Psoas muscle (tissue), 7 donors: ENCODE measurements at regions not wholly inside any gene's neighbourhood (a gene's known extent, or its start where the extent isn't known, plus 50 kb on each side); places are given as distances from the start of the nearest gene placed in this dataset.

Experiments used
- ATAC-seq, 4 donors: fragments of 200-7000 bp; cut with Tn5 transposase; one replicate each; pipeline ENCODE4 v1.9.1; 2020; ENCODE audit warnings: moderate library complexity in 3 of 4, mild to moderate bottlenecking in 2 of 4
- DNase-seq, 2 donors: peaks; one replicate each; pipeline ENCODE4 v3.0.0-alpha.2; 2020
- H3K27ac ChIP-seq: fragments of 200-600 bp; one replicate; pipeline ENCODE4 v1.8.0; 2022
- H3K27me3 ChIP-seq, 3 donors: fragments of 200-600 bp in 1 of 3; one replicate each; pipeline versions ENCODE4 v1.6.1 to v1.8.0; 2013 to 2022; ENCODE audit warnings: low read length in 2 of 3, mild to moderate bottlenecking in 2 of 3, moderate library complexity in 1 of 3; ENCODE audit not compliant: insufficient read depth in 3 of 3
- H3K36me3 ChIP-seq, 2 donors: fragments of 200-600 bp in 1 of 2; one replicate each; pipeline versions ENCODE4 v1.6.1 to v1.8.0; 2013 to 2022; ENCODE audit warnings: low read depth in 1 of 2, mild to moderate bottlenecking in 1 of 2, moderate library complexity in 1 of 2; ENCODE audit not compliant: insufficient read depth in 1 of 2
- H3K4me1 ChIP-seq: fragments of 200-600 bp; one replicate; pipeline ENCODE4 v1.8.0; 2022
- H3K4me3 ChIP-seq: fragments of 200-600 bp; one replicate; pipeline ENCODE4 v1.8.0; 2022; ENCODE audit warnings: mild to moderate bottlenecking
- H3K9me3 ChIP-seq: fragments of 200-600 bp; one replicate; pipeline ENCODE4 v1.8.0; 2022
- CTCF ChIP-seq: fragments of 200-600 bp; IDR thresholded peaks from one replicate; pipeline ENCODE4 v1.8.0; 2022; ENCODE audit warnings: antibody characterized with exemption
- WGBS, 3 donors: extraction: QIAGEN DNeasy Blood & Tissue Kit; methylation state at CpG; one replicate each; pipeline versions ENCODE4 v1.1.6 to v1.1.7; 2013; 5-methylcytosine and 5-hydroxymethylcytosine counted together
- intact Hi-C, 2 donors: fragments of 100-400 bp; cut with DNase I; formaldehyde crosslinking; loops; one replicate each; pipeline versions ENCODE4 v1.11.0 to v1.14.2; 2022
- donor health status: healthy with polysubstance abuse.
- donor health status: DM: no; HTN: no; CAD: no; lungs with moderate emphysema.
- donor health status: Bipolar disorder and iron deficiency.
- donor health status: healthy.
- donor health status: DM: yes; HTN: yes; CAD: no.
- donor health status: DM: no; HTN: no; CAD: no.
- donor health status: DM: yes; HTN: yes; CAD: no.

DNA sequence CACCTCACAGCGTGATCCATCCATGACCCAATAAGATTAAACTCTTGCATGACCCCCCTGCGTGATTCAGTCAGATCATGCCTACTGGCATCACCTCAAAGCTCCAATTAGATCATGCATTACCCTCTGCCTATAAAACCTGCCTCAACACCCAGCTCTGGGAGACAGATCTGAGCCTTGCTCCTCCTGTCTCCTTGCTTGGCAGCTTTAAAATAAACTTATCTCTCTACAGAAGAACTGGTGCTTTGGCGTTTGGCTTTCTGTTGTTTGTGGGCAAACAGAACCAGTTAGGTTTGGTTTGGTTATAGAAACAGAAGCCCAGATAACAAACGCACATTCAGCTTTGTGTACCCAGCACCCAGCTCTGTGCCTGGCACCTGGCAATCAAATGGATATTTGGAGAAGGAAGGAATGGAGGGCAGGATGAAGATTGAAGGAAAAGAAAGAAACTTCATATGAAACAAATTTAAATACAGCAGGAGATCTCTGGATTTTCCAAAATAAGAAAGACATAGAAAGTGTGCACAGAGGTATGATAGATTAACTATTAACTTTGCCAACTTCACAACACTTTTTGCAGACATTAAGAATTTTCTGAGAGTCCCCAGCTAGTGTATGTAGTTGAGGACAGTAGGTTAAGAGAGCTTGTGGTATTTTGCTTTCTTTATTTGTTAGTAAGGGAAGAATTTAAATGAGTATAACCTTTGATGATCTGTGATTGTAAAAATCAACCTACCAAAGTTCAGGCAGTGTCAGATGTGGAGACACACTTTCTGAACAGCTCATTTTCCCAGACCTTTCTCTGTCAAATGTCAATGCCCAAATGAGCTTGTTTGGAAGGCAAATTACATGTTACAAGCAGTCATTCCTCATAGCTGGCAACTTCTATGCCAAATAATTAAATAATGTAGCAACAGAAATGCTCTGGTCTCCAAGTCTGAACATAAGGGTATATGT is 102.1 kb upstream of the ASTN2 start:
- Histone ChIP-seq H3K27ac (no peak overlapping the region), H3K36me3 (no peaks in the 10 kb centered on the region), H3K4me3 (no peak overlapping the region), H3K4me1 (no peaks in the 10 kb centered on the region), H3K27me3 (peaks cover 0 to 2% (median 0%) of the 10 kb centered on the region in 3 donors), H3K9me3 (no peaks in the 10 kb centered on the region)
- DNase-seq, result no peak
- no peak for ATAC-seq
- TF ChIP-seq CTCF, result no peak
- WGBS, 3 donors, result 75 to 77% (median 75%) methylated on average over 4 of the region's 4 CpGs
- intact Hi-C loops, result no loop called here

DNA sequence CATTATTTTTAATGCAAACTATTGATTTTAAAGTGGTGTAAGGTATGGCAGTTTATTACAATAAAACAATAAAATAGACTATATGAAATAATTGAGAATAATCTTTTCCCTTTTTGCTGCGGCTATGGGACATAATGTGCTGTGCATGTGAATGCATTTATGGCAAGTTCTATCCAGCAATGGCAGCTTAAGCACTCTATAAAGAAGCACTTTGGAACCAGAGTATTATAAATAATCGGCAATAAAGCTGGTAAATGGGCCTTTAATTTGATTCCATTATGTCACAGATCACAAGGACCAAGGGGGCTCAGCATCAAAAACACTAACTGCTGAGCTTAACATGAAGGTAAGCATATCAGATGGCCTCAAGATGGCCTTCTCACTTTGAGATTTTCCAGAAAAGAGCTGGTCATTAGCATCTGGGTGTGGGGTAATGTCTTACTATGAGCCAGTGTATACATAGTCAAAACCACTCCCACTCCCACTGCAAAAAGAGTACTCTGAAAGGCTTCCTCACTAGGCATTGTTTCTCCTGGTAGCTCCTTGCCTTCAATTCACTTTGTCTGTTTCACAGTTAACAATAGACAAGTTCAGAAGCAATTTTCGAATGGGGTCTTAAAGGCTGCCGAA is 97.1 kb upstream of the ASTN2 start:
- WGBS, 3 donors, result 84 to 89% (median 86%) methylated on average over 4 of the region's 4 CpGs
- H3K27ac ChIP-seq, result no peak overlapping the region
- H3K36me3 ChIP-seq, result no peaks in the 10 kb centered on the region
- no peak for ATAC-seq
- H3K9me3 ChIP-seq, result no peaks in the 10 kb centered on the region
- no peak for DNase-seq
- peaks cover 0 to 2% (median 0%) of the 10 kb centered on the region in 3 donors for H3K27me3 ChIP-seq
- H3K4me3 ChIP-seq, result no peak overlapping the region
- no peaks in the 10 kb centered on the region for H3K4me1 ChIP-seq
- intact Hi-C loops, result no loop called here
- no peak for TF ChIP-seq CTCF

- 89 to 94% (median 89%) methylated on average over 2 of the region's 2 CpGs for WGBS, 3 donors
- Histone ChIP-seq H3K4me1 (no peaks in the 10 kb centered on the region), H3K27me3 (no peaks in the 10 kb centered on the region), H3K4me3 (no peak overlapping the region), H3K36me3 (no peaks in the 10 kb centered on the region), H3K9me3 (no peaks in the 10 kb centered on the region), H3K27ac (no peak overlapping the region)
- no peak for TF ChIP-seq CTCF
- DNase-seq (no peak), ATAC-seq (no peak)
- intact Hi-C loops, result no loop called here
These were observed 81.5 kb upstream of the ASTN2 start for GRCh38 chr9:117496307-117496706.

- no peak overlapping the region for H3K4me3 ChIP-seq
- no peaks in the 10 kb centered on the region for H3K36me3 ChIP-seq
These were observed 79.7 kb upstream of the ASTN2 start for GRCh38 chr9:117494401-117495090.

More at GRCh38 chr9:117494401-117495090, 79.7 kb upstream of the ASTN2 start:
- DNase-seq (no peak), ATAC-seq (no peak)
- no peak for TF ChIP-seq CTCF
- Histone ChIP-seq H3K9me3 (no peaks in the 10 kb centered on the region), H3K4me1 (no peaks in the 10 kb centered on the region), H3K27ac (no peak overlapping the region), H3K27me3 (no peaks in the 10 kb centered on the region)
- 19 to 28% (median 23%) methylated on average over 3 of the region's 3 CpGs for WGBS, 3 donors
- intact Hi-C loops, result no loop called here
